ENCODE measurements at regions not wholly inside any gene's neighbourhood (a gene's known extent, or its start where the extent isn't known, plus 50 kb on each side); places are given as distances from the start of the nearest gene placed in this dataset.

GRCh38 chr7:125572414-125572813 lies 642.8 kb upstream of the POT1 start:
- 64 to 79% methylated on average over 1 of the region's 1 CpG for WGBS, 2 donors
- no peak for DNase-seq (ENCODE audit: low spot score in 2 of 2)
- TF ChIP-seq CTCF (IDR thresholded peaks at IDR 0.05) (no peak), POLR2A (IDR thresholded peaks at IDR 0.05) (no peak)
- intact Hi-C loops (cut with DNase I; ENCODE audit: low total_unique reads), result no loop called here
- H3K4me3 ChIP-seq (ENCODE audit: low read depth, poor library complexity, severe bottlenecking), result no peak overlapping the region

- TF ChIP-seq POLR2A (IDR thresholded peaks at IDR 0.05), result no peak
- no peak for TF ChIP-seq CTCF (IDR thresholded peaks at IDR 0.05)
- H3K4me3 ChIP-seq (ENCODE audit: low read depth, poor library complexity, severe bottlenecking), result no peak overlapping the region
- 85 to 88% methylated on average over 4 of the region's 4 CpGs for WGBS, 2 donors
- intact Hi-C loops (cut with DNase I; ENCODE audit: low total_unique reads), result no loop called here
- no peak for DNase-seq (ENCODE audit: low spot score in 2 of 2)
These were observed 639.2 kb upstream of the POT1 start for GRCh38 chr7:125568799-125569198.

GRCh38 chr7:125567686-125568085 lies 638.1 kb upstream of the POT1 start:
- 82 to 95% methylated on average over 2 of the region's 2 CpGs for WGBS, 2 donors

GRCh38 chr7:125563964-125564529 lies 634.4 kb upstream of the POT1 start:
- WGBS, 2 donors, result 70 to 74% methylated on average over 12 of the region's 12 CpGs
- intact Hi-C loops (cut with DNase I; ENCODE audit: low total_unique reads), result no loop called here
- no peak for DNase-seq (ENCODE audit: low spot score in 2 of 2)
- no peak for TF ChIP-seq CTCF (IDR thresholded peaks at IDR 0.05)
- TF ChIP-seq POLR2A (IDR thresholded peaks at IDR 0.05), result no peak
- H3K4me3 ChIP-seq (ENCODE audit: low read depth, poor library complexity, severe bottlenecking), result no peak overlapping the region

More at GRCh38 chr7:125567686-125568085, 638.1 kb upstream of the POT1 start:
- intact Hi-C loops (cut with DNase I; ENCODE audit: low total_unique reads), result no loop called here
- DNase-seq (ENCODE audit: low spot score in 2 of 2), result no peak
- TF ChIP-seq CTCF (IDR thresholded peaks at IDR 0.05) (no peak), POLR2A (IDR thresholded peaks at IDR 0.05) (no peak)
- no peak overlapping the region for H3K4me3 ChIP-seq (ENCODE audit: low read depth, poor library complexity, severe bottlenecking)

- TF ChIP-seq POLR2A (IDR thresholded peaks at IDR 0.05) (no peak), CTCF (IDR thresholded peaks at IDR 0.05) (no peak)
- intact Hi-C loops (cut with DNase I; ENCODE audit: low total_unique reads), result no loop called here
- DNase-seq (ENCODE audit: low spot score in 2 of 2), result no peak
- H3K4me3 ChIP-seq (ENCODE audit: low read depth, poor library complexity, severe bottlenecking), result no peak overlapping the region
- WGBS, 2 donors, result 63 to 75% methylated on average over 9 of the region's 9 CpGs
These were observed 633.9 kb upstream of the POT1 start for GRCh38 chr7:125563557-125563956.

GRCh38 chr7:125561006-125561405 lies 631.4 kb upstream of the POT1 start:
- WGBS, 2 donors, result 43 to 46% methylated on average over 3 of the region's 3 CpGs
- no peak for TF ChIP-seq POLR2A (IDR thresholded peaks at IDR 0.05)
- TF ChIP-seq CTCF (IDR thresholded peaks at IDR 0.05), result no peak
- no peak overlapping the region for H3K4me3 ChIP-seq (ENCODE audit: low read depth, poor library complexity, severe bottlenecking)
- DNase-seq (ENCODE audit: low spot score in 2 of 2), result no peak
- intact Hi-C loops (cut with DNase I; ENCODE audit: low total_unique reads), result no loop called here
